ENCODE measurements at regions not wholly inside any gene's neighbourhood (a gene's known extent, or its start where the extent isn't known, plus 50 kb on each side); places are given as distances from the start of the nearest gene placed in this dataset.

DNA sequence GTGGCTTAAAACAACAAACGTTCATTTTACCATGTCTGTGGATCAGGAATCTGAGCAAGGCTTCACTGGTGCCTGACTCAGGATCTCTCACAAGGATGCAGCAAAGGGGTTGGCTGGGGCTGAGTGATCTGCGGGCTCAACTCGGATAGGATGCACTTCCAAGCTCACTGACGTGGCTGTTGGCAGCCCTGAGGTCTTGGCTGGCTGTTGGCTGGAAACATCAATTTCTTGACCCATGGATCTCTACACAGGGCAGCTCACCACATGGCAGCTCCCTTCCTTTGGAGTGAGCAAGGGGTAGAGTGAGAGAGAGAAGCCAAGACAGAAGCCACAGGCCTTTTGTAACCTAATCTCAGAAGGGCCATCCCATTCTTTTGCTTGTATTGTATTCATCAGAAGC lies 202.1 kb downstream of the NXNL2 start:
- no peak for DNase-seq
- Mint-ChIP-seq H3K4me3 (no peak overlapping the region), H3K27me3 (peaks cover 41% of the 10 kb centered on the region), H3K4me1 (no peaks in the 10 kb centered on the region), H3K36me3 (ENCODE audit: low read depth) (peaks cover 4% of the 10 kb centered on the region), H3K27ac (no peak overlapping the region)
- no peak for ATAC-seq
- H3K9me3 ChIP-seq (ENCODE audit: control insufficient read depth, low read length, poor library complexity, severe bottlenecking), result no peaks in the 10 kb centered on the region

DNA sequence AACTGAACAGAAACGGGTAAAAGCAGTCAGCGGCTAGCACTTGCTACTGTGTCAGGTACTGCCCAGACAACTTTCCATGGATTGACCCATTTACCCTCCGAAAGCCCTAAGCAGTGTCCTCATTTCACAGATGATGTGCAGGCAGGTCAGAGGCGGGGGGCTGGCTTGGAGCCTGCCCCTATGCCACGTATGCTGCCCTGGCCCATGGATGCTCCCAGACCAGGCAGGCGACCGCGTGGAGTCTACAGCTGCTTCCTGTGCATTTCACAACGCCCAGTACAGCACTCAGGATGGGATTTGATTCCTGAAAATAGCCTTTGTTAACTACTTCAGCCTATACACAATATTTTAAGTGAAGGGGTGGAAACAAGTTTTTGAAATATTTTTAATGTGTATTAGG lies 202.9 kb downstream of the NXNL2 start:
- no peak overlapping the region for H3K4me3 Mint-ChIP-seq
- ATAC-seq (no peak), DNase-seq (no peak)
- no peak overlapping the region for H3K27ac Mint-ChIP-seq
- peaks cover 45% of the 10 kb centered on the region for H3K27me3 Mint-ChIP-seq
- no peaks in the 10 kb centered on the region for H3K4me1 Mint-ChIP-seq
- H3K9me3 ChIP-seq (ENCODE audit: control insufficient read depth, low read length, poor library complexity, severe bottlenecking), result no peaks in the 10 kb centered on the region
- H3K36me3 Mint-ChIP-seq (ENCODE audit: low read depth), result peaks cover 4% of the 10 kb centered on the region

DNA sequence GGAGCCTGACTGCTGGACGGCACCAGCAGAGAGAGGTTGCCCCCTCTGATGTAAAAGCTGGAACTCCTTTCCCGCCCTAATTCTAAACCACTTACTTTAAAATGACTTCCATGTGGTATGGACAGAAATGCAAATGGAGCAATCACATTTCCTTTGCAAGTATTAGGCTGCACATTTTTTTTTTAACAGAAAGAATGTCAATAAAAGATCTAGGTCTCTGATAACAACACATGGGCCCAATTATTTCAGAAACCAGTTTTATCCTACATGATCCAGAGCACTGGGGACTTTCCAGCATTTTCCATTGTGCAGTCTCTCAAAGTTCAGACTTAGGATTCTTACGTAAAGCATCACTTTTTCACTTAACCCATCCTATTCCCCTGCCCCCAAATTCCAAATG lies 203.7 kb downstream of the NXNL2 start:
- H3K9me3 ChIP-seq (ENCODE audit: control insufficient read depth, low read length, poor library complexity, severe bottlenecking), result no peaks in the 10 kb centered on the region
- ATAC-seq, result no peak
- Mint-ChIP-seq H3K27me3 (peaks cover 48% of the 10 kb centered on the region), H3K27ac (no peak overlapping the region), H3K4me1 (no peaks in the 10 kb centered on the region), H3K4me3 (no peak overlapping the region), H3K36me3 (ENCODE audit: low read depth) (peaks cover 4% of the 10 kb centered on the region)
- no peak for DNase-seq

DNA sequence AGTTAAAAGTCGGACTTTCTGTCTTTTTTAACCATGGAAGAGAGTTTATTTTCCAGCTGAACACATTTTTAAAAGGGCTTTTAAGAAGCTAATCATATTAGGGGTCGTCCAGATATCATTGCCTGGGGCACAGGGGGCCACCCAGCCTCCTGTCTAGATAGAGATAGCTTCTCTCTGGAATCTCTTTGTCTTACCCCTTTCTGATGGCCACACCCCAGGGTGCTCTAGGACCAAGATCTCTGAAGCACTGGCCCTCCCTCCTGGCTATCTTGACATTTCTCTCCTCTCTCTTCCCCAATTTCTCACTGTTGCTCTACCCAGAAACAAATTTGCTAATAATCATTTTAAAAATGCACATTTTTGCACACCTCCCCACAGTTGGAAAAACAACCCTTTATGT lies 204.4 kb downstream of the NXNL2 start:
- H3K27me3 Mint-ChIP-seq, result peaks cover 54% of the 10 kb centered on the region
- H3K36me3 Mint-ChIP-seq (ENCODE audit: low read depth), result peaks cover 4% of the 10 kb centered on the region
- H3K9me3 ChIP-seq (ENCODE audit: control insufficient read depth, low read length, poor library complexity, severe bottlenecking), result no peaks in the 10 kb centered on the region
- ATAC-seq (no peak), DNase-seq (no peak)
- no peaks in the 10 kb centered on the region for H3K4me1 Mint-ChIP-seq
- no peak overlapping the region for H3K4me3 Mint-ChIP-seq
- H3K27ac Mint-ChIP-seq, result no peak overlapping the region

DNA sequence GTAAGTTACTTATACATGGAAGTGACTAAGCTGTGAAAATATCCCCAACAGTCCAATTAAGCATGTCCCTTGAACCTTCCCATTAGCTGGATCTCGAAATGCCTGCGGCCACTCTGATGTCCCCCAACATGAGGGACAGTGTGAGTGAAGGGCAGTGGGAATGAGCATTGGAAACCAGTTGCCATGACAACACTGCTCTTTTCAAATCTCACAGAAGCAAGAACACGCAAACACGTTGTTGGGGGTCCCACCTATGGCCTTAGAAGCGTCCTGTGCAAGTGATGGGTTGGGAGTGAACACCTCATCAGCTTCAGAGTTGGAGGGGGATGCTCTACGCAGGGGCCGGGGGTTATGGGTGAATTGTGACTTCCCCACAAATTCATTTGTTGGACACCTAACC lies 205.9 kb downstream of the NXNL2 start:
- ATAC-seq (no peak), DNase-seq (no peak)
- no peaks in the 10 kb centered on the region for H3K9me3 ChIP-seq (ENCODE audit: control insufficient read depth, low read length, poor library complexity, severe bottlenecking)
- H3K27me3 Mint-ChIP-seq, result peaks cover 59% of the 10 kb centered on the region
- peaks cover 5% of the 10 kb centered on the region for H3K36me3 Mint-ChIP-seq (ENCODE audit: low read depth)
- H3K4me3 Mint-ChIP-seq, result no peak overlapping the region
- no peaks in the 10 kb centered on the region for H3K4me1 Mint-ChIP-seq
- H3K27ac Mint-ChIP-seq, result no peak overlapping the region

DNA sequence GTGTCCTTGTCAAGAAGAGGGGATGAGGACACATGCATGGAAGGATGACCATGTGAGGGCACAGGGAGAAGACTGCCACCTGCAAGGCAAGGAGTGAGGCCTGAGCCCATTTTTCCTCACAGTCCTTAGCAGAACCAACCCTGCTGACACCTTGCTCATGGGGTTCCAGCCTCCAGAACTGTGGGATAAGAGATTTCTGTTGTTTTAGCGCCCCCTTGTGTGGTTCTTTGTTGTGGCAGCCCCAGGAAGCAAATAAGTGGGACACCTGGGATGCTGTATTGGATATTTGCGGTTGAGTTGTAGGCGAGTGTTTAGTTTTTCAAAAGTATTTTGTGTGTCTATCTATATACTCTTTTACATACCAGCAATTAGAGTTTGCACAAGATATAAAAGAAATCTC lies 206.4 kb downstream of the NXNL2 start:
- no peak overlapping the region for H3K27ac Mint-ChIP-seq
- no peaks in the 10 kb centered on the region for H3K9me3 ChIP-seq (ENCODE audit: control insufficient read depth, low read length, poor library complexity, severe bottlenecking)
- ATAC-seq (no peak), DNase-seq (no peak)
- no peaks in the 10 kb centered on the region for H3K4me1 Mint-ChIP-seq
- H3K36me3 Mint-ChIP-seq (ENCODE audit: low read depth), result peaks cover 8% of the 10 kb centered on the region
- peaks cover 61% of the 10 kb centered on the region for H3K27me3 Mint-ChIP-seq
- no peak overlapping the region for H3K4me3 Mint-ChIP-seq

DNA sequence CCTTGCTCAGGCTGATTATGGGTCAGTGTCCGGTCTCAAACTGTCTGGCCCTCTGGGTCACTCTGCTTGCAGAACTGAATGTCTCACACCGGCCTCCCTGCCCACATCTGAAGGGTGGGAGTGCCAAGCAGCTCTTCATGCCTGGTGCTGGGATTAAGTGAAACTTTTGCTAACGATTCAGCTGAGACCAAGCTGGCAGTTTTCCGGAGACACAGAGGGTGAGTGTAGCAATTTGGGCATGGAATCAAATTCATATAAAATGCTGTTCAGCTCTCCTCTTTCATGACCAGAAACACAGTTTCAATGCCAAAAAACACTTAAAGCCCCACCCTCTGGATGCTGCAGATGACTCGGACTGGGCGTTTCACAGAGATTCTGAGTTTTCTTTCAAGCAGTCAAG lies 207.5 kb downstream of the NXNL2 start:
- Mint-ChIP-seq H3K36me3 (ENCODE audit: low read depth) (peaks cover 8% of the 10 kb centered on the region), H3K4me3 (no peak overlapping the region), H3K27me3 (peaks cover 69% of the 10 kb centered on the region), H3K4me1 (peaks cover 2% of the 10 kb centered on the region), H3K27ac (no peak overlapping the region)
- no peak for DNase-seq
- H3K9me3 ChIP-seq (ENCODE audit: control insufficient read depth, low read length, poor library complexity, severe bottlenecking), result no peaks in the 10 kb centered on the region
- no peak for ATAC-seq

DNA sequence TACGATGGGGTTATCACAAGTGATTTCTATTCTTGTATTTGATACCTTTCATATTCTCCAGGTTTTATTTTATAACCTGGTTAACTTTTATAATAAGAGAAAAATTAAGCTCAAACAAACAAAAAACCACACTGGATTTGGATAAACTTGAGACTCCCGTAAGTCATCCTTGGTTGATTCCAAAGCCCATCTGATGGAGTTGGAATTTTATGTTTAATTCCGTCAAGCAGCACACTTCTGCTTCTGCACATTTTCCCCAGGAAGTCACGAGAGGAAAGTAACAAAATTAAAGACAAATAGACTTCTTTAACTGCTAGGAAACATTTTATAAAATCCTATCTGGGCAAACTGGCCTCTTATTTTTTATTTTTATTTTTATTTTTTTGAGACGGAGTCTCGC lies 207.9 kb downstream of the NXNL2 start:
- H3K27me3 Mint-ChIP-seq, result peaks cover 65% of the 10 kb centered on the region
- peaks cover 2% of the 10 kb centered on the region for H3K4me1 Mint-ChIP-seq
- ATAC-seq (no peak), DNase-seq (no peak)
- no peak overlapping the region for H3K27ac Mint-ChIP-seq
- peaks cover 8% of the 10 kb centered on the region for H3K36me3 Mint-ChIP-seq (ENCODE audit: low read depth)
- H3K9me3 ChIP-seq (ENCODE audit: control insufficient read depth, low read length, poor library complexity, severe bottlenecking), result no peaks in the 10 kb centered on the region
- H3K4me3 Mint-ChIP-seq, result no peak overlapping the region

DNA sequence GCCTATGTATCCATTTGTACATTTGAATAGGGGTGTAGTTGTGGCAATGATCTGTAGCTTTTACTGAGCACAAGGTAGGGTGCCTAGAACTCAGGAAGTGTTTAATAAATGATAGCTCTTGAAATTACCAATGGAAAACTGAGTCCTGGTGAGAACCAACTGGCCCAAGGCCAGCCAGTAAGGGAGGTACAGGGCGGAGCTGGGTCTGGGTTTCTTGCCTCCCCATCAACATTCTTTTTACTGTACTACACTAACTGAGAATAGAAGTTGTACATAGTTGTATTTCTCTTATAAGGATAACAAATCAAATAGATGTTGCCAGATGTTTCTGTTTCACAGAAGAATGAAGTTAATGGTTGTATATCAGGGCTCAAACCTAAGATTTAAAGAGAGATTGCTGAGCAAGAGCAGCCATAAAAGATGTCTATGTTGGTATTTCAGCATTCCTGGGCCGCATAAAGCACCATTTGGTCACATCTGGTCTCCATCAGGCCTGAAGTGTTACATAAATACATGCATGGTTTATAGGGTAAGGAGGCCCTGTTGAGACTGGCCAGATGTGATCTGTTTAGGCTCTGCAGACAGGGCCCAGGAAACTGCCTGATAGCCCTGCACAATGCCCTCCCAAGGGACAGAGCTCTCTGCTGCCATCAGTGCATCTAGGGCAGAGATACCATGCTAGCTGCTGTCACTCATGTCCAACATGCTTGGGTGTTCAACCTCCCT lies 210.5 kb downstream of the NXNL2 start:
- Mint-ChIP-seq H3K36me3 (ENCODE audit: low read depth) (peaks cover 3% of the 10 kb centered on the region), H3K27me3 (peaks cover 59% of the 10 kb centered on the region), H3K4me3 (no peak overlapping the region), H3K4me1 (peaks cover 2% of the 10 kb centered on the region), H3K27ac (no peak overlapping the region)
- ATAC-seq (no peak), DNase-seq (no peak)
- no peaks in the 10 kb centered on the region for H3K9me3 ChIP-seq (ENCODE audit: control insufficient read depth, low read length, poor library complexity, severe bottlenecking)

DNA sequence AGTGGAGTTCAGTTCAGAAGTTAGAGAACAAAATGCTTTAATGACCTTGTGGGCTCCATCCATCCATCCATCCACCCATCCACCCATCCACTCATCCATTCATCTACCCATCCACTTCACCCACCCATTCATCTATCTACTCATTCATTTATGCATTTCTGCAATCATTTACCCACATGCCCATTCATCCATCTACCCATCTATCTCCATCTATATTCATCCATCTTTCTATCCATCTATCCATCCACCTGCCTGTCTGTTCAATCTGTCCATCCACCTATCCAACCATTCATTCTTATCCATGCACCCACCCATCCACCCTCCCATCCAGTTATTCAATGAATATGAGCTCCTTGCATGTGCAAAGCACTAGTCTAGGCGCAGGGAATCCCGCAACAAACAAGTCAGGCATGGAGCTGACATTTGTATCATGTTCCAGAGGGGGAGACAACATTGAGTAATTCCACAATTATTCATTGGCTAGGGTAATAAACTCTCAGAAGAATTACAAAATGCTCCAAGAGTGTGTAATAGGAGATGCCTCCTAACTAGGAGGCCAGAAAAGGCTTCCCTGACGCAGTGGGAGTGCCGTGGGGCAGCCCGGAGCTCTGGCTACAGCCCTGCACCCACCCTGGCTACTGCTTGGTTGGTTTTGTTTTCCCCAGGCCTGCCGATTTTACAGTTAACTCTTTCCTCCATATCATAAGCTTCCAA lies 211.2 kb downstream of the NXNL2 start:
- DNase-seq (no peak), ATAC-seq (no peak)
- peaks cover 53% of the 10 kb centered on the region for H3K27me3 Mint-ChIP-seq
- H3K27ac Mint-ChIP-seq, result no peak overlapping the region
- no peak overlapping the region for H3K4me3 Mint-ChIP-seq
- H3K4me1 Mint-ChIP-seq, result peaks cover 2% of the 10 kb centered on the region
- peaks cover 3% of the 10 kb centered on the region for H3K36me3 Mint-ChIP-seq (ENCODE audit: low read depth)
- H3K9me3 ChIP-seq (ENCODE audit: control insufficient read depth, low read length, poor library complexity, severe bottlenecking), result no peaks in the 10 kb centered on the region

DNA sequence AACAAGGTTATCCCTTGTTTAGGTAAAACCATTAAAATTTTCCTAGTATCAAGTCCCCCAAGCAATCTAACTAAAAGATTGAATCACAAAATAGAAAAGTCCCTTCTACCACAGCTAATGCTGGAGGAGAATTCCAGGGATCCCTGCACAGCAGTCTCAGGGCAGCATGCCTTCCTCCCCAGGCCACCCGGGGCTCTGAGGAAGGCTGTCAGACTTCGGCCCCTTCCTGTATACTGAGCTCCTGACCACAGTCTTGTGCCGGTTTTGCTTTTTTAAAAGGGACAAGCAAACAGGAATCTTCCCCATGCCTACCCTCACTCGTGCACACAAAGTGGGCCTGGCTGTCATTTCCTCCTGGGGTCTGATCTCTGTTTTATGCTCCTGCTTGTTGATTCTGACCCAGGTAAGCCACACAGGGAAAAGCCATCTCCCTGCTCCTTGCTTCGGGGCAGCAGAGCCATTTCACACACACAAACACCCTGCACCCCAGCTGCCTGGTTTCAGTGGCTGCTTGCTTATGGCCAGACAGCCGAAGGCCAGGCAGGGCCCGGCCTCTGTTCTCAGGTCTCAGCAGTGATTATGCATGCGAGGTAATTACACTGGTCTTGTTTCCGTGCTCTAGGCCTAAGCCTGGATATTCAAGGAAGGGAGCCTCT lies 211.9 kb downstream of the NXNL2 start:
- Mint-ChIP-seq H3K27ac (no peak overlapping the region), H3K27me3 (peaks cover 47% of the 10 kb centered on the region), H3K4me1 (peaks cover 2% of the 10 kb centered on the region), H3K36me3 (ENCODE audit: low read depth) (peaks cover 3% of the 10 kb centered on the region), H3K4me3 (no peak overlapping the region)
- H3K9me3 ChIP-seq (ENCODE audit: control insufficient read depth, low read length, poor library complexity, severe bottlenecking), result no peaks in the 10 kb centered on the region
- ATAC-seq (no peak), DNase-seq (no peak)

DNA sequence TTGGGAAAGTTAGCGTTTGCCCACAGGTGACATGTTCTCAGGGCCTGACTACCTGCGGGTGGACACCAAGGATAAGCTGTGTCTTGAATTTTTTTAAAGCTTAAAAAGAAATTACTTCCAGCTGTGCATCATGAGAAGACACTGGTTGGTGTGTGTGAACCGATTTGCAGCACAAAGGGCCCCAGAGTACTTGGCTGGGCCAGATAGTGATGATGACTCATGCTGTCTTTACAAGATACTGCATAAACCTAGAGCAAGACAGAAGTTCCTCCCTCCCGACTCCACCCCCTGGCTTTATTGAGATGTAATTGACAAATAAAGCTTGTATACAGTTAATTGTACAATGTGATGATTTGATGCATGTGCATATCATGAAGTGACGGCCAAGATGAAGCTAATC lies 212.8 kb downstream of the NXNL2 start:
- DNase-seq, result no peak
- Mint-ChIP-seq H3K36me3 (ENCODE audit: low read depth) (peaks cover 3% of the 10 kb centered on the region), H3K4me1 (peaks cover 2% of the 10 kb centered on the region), H3K4me3 (no peak overlapping the region), H3K27me3 (peaks cover 47% of the 10 kb centered on the region), H3K27ac (no peak overlapping the region)
- no peak for ATAC-seq
- no peaks in the 10 kb centered on the region for H3K9me3 ChIP-seq (ENCODE audit: control insufficient read depth, low read length, poor library complexity, severe bottlenecking)

DNA sequence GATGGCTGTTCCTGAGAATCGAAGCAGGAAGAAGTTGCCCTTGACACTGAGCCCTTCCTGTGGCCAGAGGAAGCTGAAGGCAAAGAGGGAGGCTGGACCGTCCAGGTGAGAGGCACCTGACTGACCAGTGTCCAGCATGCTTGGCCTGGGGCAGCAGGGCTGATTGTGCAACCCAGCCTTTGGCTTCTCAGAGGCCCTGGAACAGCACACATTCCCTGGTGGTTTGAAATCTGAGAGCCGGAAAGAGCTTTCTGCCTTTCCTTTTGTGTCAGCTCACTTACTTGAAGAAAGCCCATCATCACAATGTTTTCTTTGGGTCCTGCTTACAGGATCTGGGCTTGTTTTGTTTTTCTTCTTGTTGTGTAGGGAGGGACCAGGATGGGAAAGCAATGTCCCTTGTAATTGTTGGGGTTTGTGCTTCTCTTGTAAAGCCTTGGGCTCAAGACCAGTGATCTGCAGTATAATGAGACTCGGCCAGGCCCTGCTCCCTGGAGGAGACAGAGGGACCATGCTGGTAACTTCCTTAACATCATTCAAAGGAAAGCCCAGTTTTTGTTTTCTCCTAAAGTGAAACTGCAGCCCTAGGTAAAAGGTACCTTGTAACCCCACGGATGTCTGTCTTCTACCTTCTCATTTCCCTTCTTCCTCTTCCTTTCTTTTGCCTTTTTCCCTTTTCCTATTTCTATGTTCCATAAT lies 213.7 kb downstream of the NXNL2 start:
- Mint-ChIP-seq H3K27ac (no peak overlapping the region), H3K27me3 (peaks cover 47% of the 10 kb centered on the region), H3K36me3 (ENCODE audit: low read depth) (peaks cover 3% of the 10 kb centered on the region), H3K4me1 (peaks cover 2% of the 10 kb centered on the region), H3K4me3 (no peak overlapping the region)
- H3K9me3 ChIP-seq (ENCODE audit: control insufficient read depth, low read length, poor library complexity, severe bottlenecking), result no peaks in the 10 kb centered on the region
- ATAC-seq, result no peak
- no peak for DNase-seq
